HepG2 (cell line): ENCODE measurements at regions not wholly inside any gene's neighbourhood (a gene's known extent, or its start where the extent isn't known, plus 50 kb on each side); places are given as distances from the start of the nearest gene placed in this dataset.

Experiments used
- ATAC-seq: fragments of 200-7000 bp; cut with Tn5 transposase; 3 replicates; pipeline ENCODE4 v1.9.1; 2020; ENCODE audit warnings: mild to moderate bottlenecking, moderate library complexity
- BruUV-seq: library from RNA; stranded (reverse); fragments of 400-500 nt; replicated peaks from 2 replicates; lab custom pipeline; 2021; lab: Mats Ljungman, UMichigan
- CTCF ChIA-PET: fragments of 300-600 bp; formaldehyde crosslinking; extraction: SDS; loops from one replicate; lab custom pipeline; 2021; ENCODE audit warnings: low total read pairs, inconsistent platforms, low intra/inter-chr PET ratio; lab: Yijun Ruan, JAX
- POLR2A ChIA-PET: fragments of 350-600 bp; sonication (Branson Sonifier 250); formaldehyde crosslinking; loops from one replicate; lab custom pipeline; 2020; ENCODE audit warnings: antibody characterized with exemption, inconsistent platforms; lab: Yijun Ruan, JAX
- DNase-seq: peaks from one replicate; pipeline ENCODE4 v3.0.0-alpha.2; 2015; ENCODE audit warnings: low spot score
- FAIRE-seq: peaks from 3 replicates; lab custom pipeline; 2011; peaks lifted over from hg19 to GRCh38; lab: Jason Lieb, UNC
- H2AFZ ChIP-seq: one replicate; pipeline ENCODE4 v1.6.1; 2011; ENCODE audit warnings: low read length, inconsistent platforms
- H3K27ac ChIP-seq: fragments of 300-600 bp; 3 replicates; pipeline ENCODE4 v1.8.0; 2011; ENCODE audit warnings: mixed run types, mild to moderate bottlenecking, mixed read lengths, low read length, inconsistent platforms; ENCODE audit not compliant: insufficient read depth; ENCODE audit errors: extremely low read length
- H3K27me3 ChIP-seq, 2 experiments: fragments of 200-600 bp in 1 of 2; 2 replicates in 1 of 2; 3 replicates in 1 of 2; pipeline versions ENCODE4 v1.6.0 to v1.8.0; 2011; ENCODE audit warnings: low read length in 2 of 2, mild to moderate bottlenecking in 2 of 2, moderate library complexity in 2 of 2, inconsistent platforms in 1 of 2; ENCODE audit not compliant: insufficient read depth in 2 of 2, control insufficient read depth in 1 of 2
- H3K36me3 ChIP-seq, 2 experiments: fragments of 200-600 bp in 1 of 2; replicated peaks in 1 of 2; 2 replicates in 1 of 2; 3 replicates in 1 of 2; pipeline versions ENCODE4 v1.5.1 to v1.8.0; 2011; ENCODE audit warnings: low read length in 2 of 2, inconsistent platforms in 1 of 2; ENCODE audit not compliant: insufficient read depth in 2 of 2, control insufficient read depth in 1 of 2
- H3K4me1 ChIP-seq: 2 replicates; pipeline ENCODE4 v1.5.1; 2012; ENCODE audit warnings: low read length, inconsistent platforms; ENCODE audit not compliant: insufficient read depth
- H3K4me2 ChIP-seq: 2 replicates; pipeline ENCODE4 v1.6.0; 2011; ENCODE audit warnings: low read depth, low read length, inconsistent platforms
- H3K4me3 ChIP-seq, 3 experiments: fragments of 200-600 bp in 1 of 3; sonication (generic), shearing (Covaris generic) in 1 of 3; replicated peaks in 1 of 3; 2 replicates each; pipeline ENCODE4 v1.5.1; 2011 to 2016; ENCODE audit warnings: low read length in 3 of 3, inconsistent platforms in 2 of 3, low read depth in 2 of 3, mild to moderate bottlenecking in 2 of 3, control low read depth in 1 of 3, mixed read lengths in 1 of 3; ENCODE audit not compliant: insufficient read depth in 1 of 3
- H3K79me2 ChIP-seq: one replicate; pipeline ENCODE4 v1.6.1; 2011; ENCODE audit warnings: low read length, inconsistent platforms; ENCODE audit not compliant: insufficient read depth
- H3K9ac ChIP-seq: 2 replicates; pipeline ENCODE4 v1.6.0; 2011; ENCODE audit warnings: mild to moderate bottlenecking, low read depth, low read length, inconsistent platforms; ENCODE audit not compliant: insufficient read depth
- H3K9me3 ChIP-seq: 2 replicates; pipeline ENCODE4 v1.5.1; 2012; ENCODE audit warnings: mild to moderate bottlenecking, low read length
- H4K20me1 ChIP-seq: 2 replicates; pipeline ENCODE4 v1.6.0; 2011; ENCODE audit warnings: inconsistent platforms, mild to moderate bottlenecking, low read length, moderate library complexity; ENCODE audit not compliant: insufficient read depth
- ARID2 ChIP-seq: sonication (generic); formaldehyde crosslinking; IDR thresholded peaks from 2 replicates; pipeline ENCODE4 v1.8.1; 2022; ENCODE audit warnings: mild to moderate bottlenecking, missing genetic modification reagents, borderline replicate concordance
- ARNTL ChIP-seq: sonication (generic); formaldehyde crosslinking; IDR thresholded peaks from 2 replicates; pipeline ENCODE4 v1.4.0; 2020; ENCODE audit warnings: mild to moderate bottlenecking, missing genetic modification reagents
- EHMT2 ChIP-seq: fragments of 200-600 bp; sonication (generic); IDR thresholded peaks from 2 replicates; pipeline ENCODE4 v1.7.0; 2017; ENCODE audit warnings: antibody characterized with exemption, low read depth, low read length, borderline replicate concordance
- JUND ChIP-seq: sonication (generic); formaldehyde crosslinking; IDR thresholded peaks from 2 replicates; pipeline ENCODE4 v1.8.0; 2022; ENCODE audit warnings: mild to moderate bottlenecking, missing genetic modification reagents
- KAT2B ChIP-seq: fragments of 150-350 bp; IDR thresholded peaks from 2 replicates; pipeline ENCODE4 v1.6.1; 2014; ENCODE audit warnings: low read depth, low read length, borderline replicate concordance
- PAF1 ChIP-seq: IDR thresholded peaks from 2 replicates; pipeline ENCODE4 v1.6.1; 2016; ENCODE audit warnings: missing genetic modification reagents, missing compliant biosample characterization
- TFE3 ChIP-seq: IDR thresholded peaks from 2 replicates; pipeline ENCODE4 v1.6.1; 2016
- TOPORS ChIP-seq: sonication (generic); formaldehyde crosslinking; IDR thresholded peaks from 2 replicates; pipeline ENCODE4 v1.8.0; 2023; ENCODE audit warnings: mild to moderate bottlenecking, missing genetic modification reagents
- U2AF2 ChIP-seq: fragments of 200-400 bp; formaldehyde crosslinking; IDR thresholded peaks from 2 replicates; pipeline ENCODE4 v1.6.1; 2017; ENCODE audit warnings: low read depth, mild to moderate bottlenecking, low read length
- ZNF138 ChIP-seq: sonication (generic); formaldehyde crosslinking; IDR thresholded peaks from 2 replicates; pipeline ENCODE4 v1.5.0; 2020; ENCODE audit warnings: mild to moderate bottlenecking, low read depth, missing genetic modification reagents
- ZSCAN25 ChIP-seq: sonication (generic); formaldehyde crosslinking; IDR thresholded peaks from 2 replicates; pipeline ENCODE4 v1.8.0; 2022; ENCODE audit warnings: mild to moderate bottlenecking, missing genetic modification reagents
- WGBS: methylation state at CpG from one replicate; pipeline ENCODE4 v1.1.6; 2017; ENCODE audit warnings: low lambda C conversion rate; 5-methylcytosine and 5-hydroxymethylcytosine counted together
- in situ Hi-C: cut with HindIII; loops from 2 replicates; pipeline ENCODE4 v1.10.0; 2017; ENCODE audit warnings: low pct_unique_long_range_greater_than_20kb; ENCODE audit not compliant: extremely low pct_ligation_motif_present
- intact Hi-C: fragments of 100-400 bp; cut with micrococcal nuclease; formaldehyde crosslinking; loops from one replicate; pipeline ENCODE4 v1.10.0; 2022; ENCODE audit not compliant: unreplicated experiment
- TF ChIP-seq, protein P1 (sequence below): IDR thresholded peaks from 2 replicates; pipeline ENCODE4 v1.6.1; 2018; ENCODE audit warnings: missing genetic modification reagents, mild to moderate bottlenecking, missing compliant biosample characterization
- TF ChIP-seq, protein P2 (sequence below): sonication (generic); formaldehyde crosslinking; IDR thresholded peaks from 2 replicates; pipeline ENCODE4 v1.4.0; 2020; ENCODE audit warnings: low read depth, mild to moderate bottlenecking, missing genetic modification reagents
- TF ChIP-seq, protein P3 (sequence below): sonication (generic); formaldehyde crosslinking; IDR thresholded peaks from 2 replicates; pipeline ENCODE4 v1.4.0; 2020; ENCODE audit warnings: mild to moderate bottlenecking, missing genetic modification reagents

GRCh38 chrX:81996166-81996565 lies 794.3 kb downstream of the SH3BGRL start:
- no peaks in the 10 kb centered on the region for H4K20me1 ChIP-seq
- H3K4me2 ChIP-seq, result no peak overlapping the region
- ATAC-seq, result no peak
- TF ChIP-seq, protein P1, sequence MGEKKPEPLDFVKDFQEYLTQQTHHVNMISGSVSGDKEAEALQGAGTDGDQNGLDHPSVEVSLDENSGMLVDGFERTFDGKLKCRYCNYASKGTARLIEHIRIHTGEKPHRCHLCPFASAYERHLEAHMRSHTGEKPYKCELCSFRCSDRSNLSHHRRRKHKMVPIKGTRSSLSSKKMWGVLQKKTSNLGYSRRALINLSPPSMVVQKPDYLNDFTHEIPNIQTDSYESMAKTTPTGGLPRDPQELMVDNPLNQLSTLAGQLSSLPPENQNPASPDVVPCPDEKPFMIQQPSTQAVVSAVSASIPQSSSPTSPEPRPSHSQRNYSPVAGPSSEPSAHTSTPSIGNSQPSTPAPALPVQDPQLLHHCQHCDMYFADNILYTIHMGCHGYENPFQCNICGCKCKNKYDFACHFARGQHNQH (CRISPR knock-in tag), result no peak
- TF ChIP-seq ZNF138 (CRISPR knock-in tag) (no peak), PAF1 (CRISPR knock-in tag) (no peak), ARNTL (no peak), ZSCAN25 (no peak), U2AF2 (no peak), TFE3 (no peak), JUND (CRISPR knock-in tag) (no peak), TOPORS (no peak), EHMT2 (no peak), KAT2B (no peak), ARID2 (CRISPR knock-in tag) (no peak)
- TF ChIP-seq, protein P2, sequence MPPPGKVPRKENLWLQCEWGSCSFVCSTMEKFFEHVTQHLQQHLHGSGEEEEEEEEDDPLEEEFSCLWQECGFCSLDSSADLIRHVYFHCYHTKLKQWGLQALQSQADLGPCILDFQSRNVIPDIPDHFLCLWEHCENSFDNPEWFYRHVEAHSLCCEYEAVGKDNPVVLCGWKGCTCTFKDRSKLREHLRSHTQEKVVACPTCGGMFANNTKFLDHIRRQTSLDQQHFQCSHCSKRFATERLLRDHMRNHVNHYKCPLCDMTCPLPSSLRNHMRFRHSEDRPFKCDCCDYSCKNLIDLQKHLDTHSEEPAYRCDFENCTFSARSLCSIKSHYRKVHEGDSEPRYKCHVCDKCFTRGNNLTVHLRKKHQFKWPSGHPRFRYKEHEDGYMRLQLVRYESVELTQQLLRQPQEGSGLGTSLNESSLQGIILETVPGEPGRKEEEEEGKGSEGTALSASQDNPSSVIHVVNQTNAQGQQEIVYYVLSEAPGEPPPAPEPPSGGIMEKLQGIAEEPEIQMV, result no peak
- TF ChIP-seq, protein P3, sequence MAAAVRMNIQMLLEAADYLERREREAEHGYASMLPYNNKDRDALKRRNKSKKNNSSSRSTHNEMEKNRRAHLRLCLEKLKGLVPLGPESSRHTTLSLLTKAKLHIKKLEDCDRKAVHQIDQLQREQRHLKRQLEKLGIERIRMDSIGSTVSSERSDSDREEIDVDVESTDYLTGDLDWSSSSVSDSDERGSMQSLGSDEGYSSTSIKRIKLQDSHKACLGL (CRISPR knock-in tag), result no peak
- no peak for DNase-seq
- no CpG with 5 or more reads among the region's 5 CpGs for WGBS
- no peaks in the 10 kb centered on the region for H3K4me1 ChIP-seq
- intact Hi-C loops, result no loop called here
- H3K27ac ChIP-seq, result no peak overlapping the region
- no peak overlapping the region for H3K9ac ChIP-seq
- CTCF ChIA-PET, result no interaction called here
- no peaks in the 10 kb centered on the region for H3K79me2 ChIP-seq
- no peaks in the 10 kb centered on the region for H3K27me3 ChIP-seq
- H3K9me3 ChIP-seq, result peaks cover 30% of the 10 kb centered on the region
- in situ Hi-C loops, result no loop called here
- BruUV-seq, result no TSS peak
- H3K36me3 ChIP-seq, result no peaks in the 10 kb centered on the region
- POLR2A ChIA-PET, result no interaction called here
- FAIRE-seq, result no peak
- no peak overlapping the region for H2AFZ ChIP-seq
- H3K4me3 ChIP-seq, result no peak overlapping the region
